Brain microvascular endothelial cell (primary cell): ENCODE measurements at regions not wholly inside any gene's neighbourhood (a gene's known extent, or its start where the extent isn't known, plus 50 kb on each side); places are given as distances from the start of the nearest gene placed in this dataset.

Experiments
- DNase-seq: peaks from one replicate; pipeline ENCODE4 v3.0.0-alpha.2; 2020
- H3K27ac ChIP-seq: fragments of 250-450 bp; sonication (Bioruptor Pico); 2 replicates; pipeline ENCODE4 v1.5.1; 2020; ENCODE audit warnings: mild to moderate bottlenecking, moderate library complexity
- H3K27me3 ChIP-seq: fragments of 250-450 bp; sonication (Bioruptor Pico); replicated peaks from 2 replicates; pipeline ENCODE4 v1.5.1; 2020; ENCODE audit warnings: mild to moderate bottlenecking
- H3K36me3 ChIP-seq: fragments of 250-450 bp; sonication (Bioruptor Pico); replicated peaks from 2 replicates; pipeline ENCODE4 v1.5.1; 2020; ENCODE audit warnings: mild to moderate bottlenecking
- H3K4me3 ChIP-seq: 2 replicates; pipeline ENCODE4 v1.5.1; 2011; ENCODE audit warnings: low read depth, mild to moderate bottlenecking, control low read depth, low read length, moderate library complexity
- in situ Hi-C: cut with HindIII; loops from 2 replicates; pipeline ENCODE4 v1.10.0; 2017; ENCODE audit warnings: low sequenced_read_pairs, low pct_ligation_motif_present
- TF ChIP-seq, protein P1 (sequence below): IDR thresholded peaks from 2 replicates; pipeline ENCODE4 v1.5.1; 2011; ENCODE audit warnings: low read depth, mild to moderate bottlenecking, moderate library complexity, low read length, control low read depth, inconsistent platforms; ENCODE audit errors: missing control alignments

DNA sequence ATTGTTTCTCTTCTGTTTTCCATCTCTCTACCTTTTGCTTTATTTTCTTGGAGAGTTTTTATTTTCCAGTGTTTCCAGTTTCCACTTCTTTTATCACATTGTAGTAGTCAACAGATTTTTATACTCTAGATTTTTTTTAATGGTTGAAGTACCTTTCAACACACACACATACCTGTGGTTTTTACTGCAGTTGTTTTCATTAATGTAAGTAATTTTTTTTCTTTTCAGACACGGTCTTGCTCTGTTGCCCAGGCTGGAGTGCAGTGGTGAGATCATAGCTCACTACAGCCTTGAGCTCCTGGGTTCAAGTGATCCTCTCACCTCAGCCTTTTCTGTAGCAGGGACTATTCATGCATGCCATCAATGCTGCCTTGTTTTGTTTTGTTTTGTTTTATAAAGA, 472.5 kb upstream of the SGO1 start:
- H3K36me3 ChIP-seq = no peaks in the 10 kb centered on the region
- H3K4me3 ChIP-seq = no peak overlapping the region
- H3K27me3 ChIP-seq = no peaks in the 10 kb centered on the region
- no peak overlapping the region for H3K27ac ChIP-seq
- in situ Hi-C loops = no loop called here
- TF ChIP-seq, protein P1, sequence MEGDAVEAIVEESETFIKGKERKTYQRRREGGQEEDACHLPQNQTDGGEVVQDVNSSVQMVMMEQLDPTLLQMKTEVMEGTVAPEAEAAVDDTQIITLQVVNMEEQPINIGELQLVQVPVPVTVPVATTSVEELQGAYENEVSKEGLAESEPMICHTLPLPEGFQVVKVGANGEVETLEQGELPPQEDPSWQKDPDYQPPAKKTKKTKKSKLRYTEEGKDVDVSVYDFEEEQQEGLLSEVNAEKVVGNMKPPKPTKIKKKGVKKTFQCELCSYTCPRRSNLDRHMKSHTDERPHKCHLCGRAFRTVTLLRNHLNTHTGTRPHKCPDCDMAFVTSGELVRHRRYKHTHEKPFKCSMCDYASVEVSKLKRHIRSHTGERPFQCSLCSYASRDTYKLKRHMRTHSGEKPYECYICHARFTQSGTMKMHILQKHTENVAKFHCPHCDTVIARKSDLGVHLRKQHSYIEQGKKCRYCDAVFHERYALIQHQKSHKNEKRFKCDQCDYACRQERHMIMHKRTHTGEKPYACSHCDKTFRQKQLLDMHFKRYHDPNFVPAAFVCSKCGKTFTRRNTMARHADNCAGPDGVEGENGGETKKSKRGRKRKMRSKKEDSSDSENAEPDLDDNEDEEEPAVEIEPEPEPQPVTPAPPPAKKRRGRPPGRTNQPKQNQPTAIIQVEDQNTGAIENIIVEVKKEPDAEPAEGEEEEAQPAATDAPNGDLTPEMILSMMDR = no peak
- no peak for DNase-seq

GRCh38 chr3:20657560-20657959, 471.6 kb upstream of the SGO1 start:
- Histone ChIP-seq H3K4me3 (no peak overlapping the region), H3K27me3 (no peaks in the 10 kb centered on the region), H3K36me3 (no peaks in the 10 kb centered on the region), H3K27ac (no peak overlapping the region)
- in situ Hi-C loops = no loop called here
- TF ChIP-seq, protein P1 = no peak
- DNase-seq = no peak

- Histone ChIP-seq H3K27me3 (no peaks in the 10 kb centered on the region), H3K36me3 (no peaks in the 10 kb centered on the region), H3K27ac (no peak overlapping the region), H3K4me3 (no peak overlapping the region)
- in situ Hi-C loops = no loop called here
- TF ChIP-seq, protein P1 = no peak
- DNase-seq = no peak
Measured at GRCh38 chr3:20652231-20652986, 466.4 kb upstream of the SGO1 start.

DNA sequence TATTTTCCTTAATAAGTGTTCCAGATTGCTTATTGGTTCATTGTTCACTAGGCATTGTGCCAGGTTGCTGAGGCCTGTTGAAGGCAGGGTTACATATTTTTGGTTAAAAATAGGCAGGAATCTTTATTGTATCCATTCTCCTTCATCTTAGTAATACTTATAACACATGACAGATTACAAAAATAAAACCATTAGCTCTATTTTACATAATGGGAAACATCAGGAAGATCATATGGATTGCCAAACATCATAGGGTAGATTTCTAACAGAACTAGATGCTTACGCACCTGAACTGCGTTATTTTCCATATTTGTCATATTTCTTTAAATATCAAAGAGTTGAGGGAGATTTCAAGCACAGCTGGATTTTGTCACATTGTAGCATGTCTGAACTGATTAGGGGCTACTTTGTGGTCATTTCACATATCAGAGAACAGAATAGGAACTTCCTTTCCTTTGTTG, 462.9 kb upstream of the SGO1 start:
- H3K27ac ChIP-seq = peak overlapping the region; percentile 71
- H3K4me3 ChIP-seq = no peak overlapping the region
- H3K36me3 ChIP-seq = no peaks in the 10 kb centered on the region
- H3K27me3 ChIP-seq = no peaks in the 10 kb centered on the region
- TF ChIP-seq, protein P1 = no peak
- in situ Hi-C loops = no loop called here
- peak; percentile 67 for DNase-seq

DNA sequence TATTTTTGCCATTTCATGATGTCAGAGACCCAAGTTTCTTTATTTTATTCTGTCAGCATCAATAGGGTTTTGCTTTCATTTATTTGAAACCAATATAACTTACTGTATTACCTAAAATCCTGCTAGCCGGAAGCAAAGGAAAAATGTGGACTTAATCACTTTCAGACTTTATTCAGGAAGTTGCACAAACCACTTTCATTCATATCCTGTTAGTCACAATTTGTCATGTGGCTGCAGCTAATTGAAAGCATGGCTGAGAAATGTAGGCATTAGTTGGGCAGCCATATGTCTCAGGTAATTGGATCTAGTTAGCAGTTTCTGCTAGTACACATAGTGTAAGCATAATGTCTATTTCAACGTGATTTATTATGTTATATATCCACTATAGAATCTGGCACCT, 462.3 kb upstream of the SGO1 start:
- H3K36me3 ChIP-seq = no peaks in the 10 kb centered on the region
- TF ChIP-seq, protein P1 = no peak
- no peak overlapping the region for H3K4me3 ChIP-seq
- H3K27me3 ChIP-seq = no peaks in the 10 kb centered on the region
- DNase-seq = peak; percentile 71
- in situ Hi-C loops = no loop called here
- peak overlapping the region; percentile 71 for H3K27ac ChIP-seq

GRCh38 chr3:20646425-20646824, 460.4 kb upstream of the SGO1 start:
- Histone ChIP-seq H3K27ac (no peak overlapping the region), H3K36me3 (no peaks in the 10 kb centered on the region), H3K27me3 (no peaks in the 10 kb centered on the region), H3K4me3 (no peak overlapping the region)
- no peak for DNase-seq
- TF ChIP-seq, protein P1 = no peak
- in situ Hi-C loops = no loop called here
